ENCODE measurements at regions not wholly inside any gene's neighbourhood (a gene's known extent, or its start where the extent isn't known, plus 50 kb on each side); places are given as distances from the start of the nearest gene placed in this dataset.
"Not testable (repeated sequence)": the region's sequence is repeated elsewhere in the genome, so short reads cannot be mapped to it uniquely, and the experiment has no call there.

- DNase-seq: no peak
Measured at GRCh38 chr13:58946274-58946673, 1217.5 kb downstream of the DIAPH3 start.

GRCh38 chr13:58949646-58950045 lies 1214.1 kb downstream of the DIAPH3 start:
- no peak for DNase-seq

GRCh38 chr13:58950911-58951310 lies 1212.8 kb downstream of the DIAPH3 start:
- DNase-seq: no peak

GRCh38 chr13:58953638-58954037 lies 1210.1 kb downstream of the DIAPH3 start:
- DNase-seq: no peak

- DNase-seq: no peak
Measured at GRCh38 chr13:58955546-58956385, 1208.0 kb downstream of the DIAPH3 start.

GRCh38 chr13:58958097-58958496 lies 1205.6 kb downstream of the DIAPH3 start:
- DNase-seq: not testable (repeated sequence)

GRCh38 chr13:58960888-58961287 lies 1202.8 kb downstream of the DIAPH3 start:
- DNase-seq: no peak

GRCh38 chr13:58963321-58963720 lies 1200.4 kb downstream of the DIAPH3 start:
- no peak for DNase-seq

GRCh38 chr13:58964048-58964447 lies 1199.7 kb downstream of the DIAPH3 start:
- no peak for DNase-seq

- DNase-seq: no peak
Measured at GRCh38 chr13:58977085-58977484, 1186.6 kb downstream of the DIAPH3 start.

- no peak for DNase-seq
Measured at GRCh38 chr13:58978331-58978730, 1185.4 kb downstream of the DIAPH3 start.

GRCh38 chr13:58979851-58980250 lies 1183.9 kb downstream of the DIAPH3 start:
- no peak for DNase-seq

GRCh38 chr13:58985845-58986244 lies 1177.9 kb downstream of the DIAPH3 start:
- DNase-seq: no peak

- DNase-seq: no peak
Measured at GRCh38 chr13:58989556-58989955, 1174.2 kb downstream of the DIAPH3 start.

GRCh38 chr13:58991826-58992477 lies 1171.8 kb downstream of the DIAPH3 start:
- DNase-seq: no peak

GRCh38 chr13:58992478-58993042 lies 1171.2 kb downstream of the DIAPH3 start:
- no peak for DNase-seq

- no peak for DNase-seq
Measured at GRCh38 chr13:58994077-58994476, 1169.7 kb downstream of the DIAPH3 start.

- no peak for DNase-seq
Measured at GRCh38 chr13:58994777-58995176, 1169.0 kb downstream of the DIAPH3 start.

- DNase-seq: no peak
Measured at GRCh38 chr13:58998716-58999115, 1165.0 kb downstream of the DIAPH3 start.

GRCh38 chr13:58999851-59000250 lies 1163.9 kb downstream of the DIAPH3 start:
- no peak for DNase-seq

- no peak for DNase-seq
Measured at GRCh38 chr13:59000770-59001169, 1163.0 kb downstream of the DIAPH3 start.

GRCh38 chr13:59012731-59013130 lies 1151.0 kb downstream of the DIAPH3 start:
- DNase-seq: no peak

- DNase-seq: no peak
Measured at GRCh38 chr13:59016250-59016649, 1147.5 kb downstream of the DIAPH3 start.

- DNase-seq: no peak
Measured at GRCh38 chr13:59024434-59024833, 1139.3 kb downstream of the DIAPH3 start.

Data from NCI-H2029 treated with DMSO at 0.1 percent for 48 hours (cell line).